Smooth muscle cell (in vitro differentiated cells): ENCODE measurements at regions not wholly inside any gene's neighbourhood (a gene's known extent, or its start where the extent isn't known, plus 50 kb on each side); places are given as distances from the start of the nearest gene placed in this dataset.

Experiments
- DNase-seq: peaks from one replicate; lab custom pipeline; 2025; ENCODE audit not compliant: unreplicated experiment; lab: John Stamatoyannopoulos, UW
- H2AFZ ChIP-seq: fragments of 200-600 bp; sonication (generic); 2 replicates; pipeline ENCODE4 v1.6.0; 2016; ENCODE audit warnings: antibody characterized with exemption, low read depth, mild to moderate bottlenecking
- H3F3A ChIP-seq: fragments of 200-600 bp; sonication (generic); 2 replicates; pipeline ENCODE4 v1.6.0; 2017; ENCODE audit warnings: antibody characterized with exemption, low read depth
- H3K27ac ChIP-seq: fragments of 200-600 bp; sonication (generic); 2 replicates; pipeline ENCODE4 v1.5.1; 2016; ENCODE audit warnings: low read depth, mild to moderate bottlenecking
- H3K27me3 ChIP-seq: fragments of 200-600 bp; sonication (generic); 2 replicates; pipeline ENCODE4 v1.6.1; 2016; ENCODE audit warnings: low read depth, mild to moderate bottlenecking
- H3K36me3 ChIP-seq: fragments of 200-600 bp; sonication (generic); 2 replicates; pipeline ENCODE4 v1.5.1; 2016; ENCODE audit warnings: low read depth
- H3K4me1 ChIP-seq: fragments of 200-600 bp; sonication (generic); 2 replicates; pipeline ENCODE4 v1.5.1; 2016; ENCODE audit warnings: low read depth
- H3K4me2 ChIP-seq: fragments of 200-600 bp; sonication (generic); 2 replicates; pipeline ENCODE4 v1.6.0; 2016; ENCODE audit warnings: mild to moderate bottlenecking
- H3K4me3 ChIP-seq: fragments of 200-600 bp; sonication (generic); 2 replicates; pipeline ENCODE4 v1.5.1; 2016; ENCODE audit warnings: mild to moderate bottlenecking
- H3K79me2 ChIP-seq: fragments of 200-600 bp; sonication (generic); 2 replicates; pipeline ENCODE4 v1.6.0; 2016; ENCODE audit warnings: low read depth, mild to moderate bottlenecking
- H3K9ac ChIP-seq: fragments of 200-600 bp; sonication (generic); 2 replicates; pipeline ENCODE4 v1.6.0; 2016; ENCODE audit warnings: low read depth
- H3K9me3 ChIP-seq: fragments of 200-600 bp; sonication (generic); replicated peaks from 2 replicates; pipeline ENCODE4 v1.5.1; 2016; ENCODE audit warnings: low read depth
- H4K20me1 ChIP-seq: fragments of 200-600 bp; sonication (generic); 2 replicates; pipeline ENCODE4 v1.6.0; 2016; ENCODE audit warnings: low read depth
- CTCF ChIP-seq: fragments of 200-600 bp; sonication (generic); IDR thresholded peaks from 2 replicates; pipeline ENCODE4 v1.5.1; 2017; ENCODE audit warnings: borderline replicate concordance, mild to moderate bottlenecking, antibody characterized with exemption; ENCODE audit not compliant: insufficient read depth, poor library complexity, severe bottlenecking
- WGBS: methylation state at CpG from one replicate; pipeline ENCODE4 v1.1.7; 2016; ENCODE audit warnings: low lambda C conversion rate; 5-methylcytosine and 5-hydroxymethylcytosine counted together

GRCh38 chr3:4926892-4927291 lies 52.3 kb upstream of the BHLHE40 start:
- WGBS: 97% methylated on average over 1 of the region's 1 CpG
- Histone ChIP-seq H4K20me1 (no peaks in the 10 kb centered on the region), H2AFZ (no peak overlapping the region), H3K36me3 (no peaks in the 10 kb centered on the region), H3K4me1 (no peaks in the 10 kb centered on the region), H3K9me3 (no peaks in the 10 kb centered on the region), H3K4me2 (no peak overlapping the region), H3F3A (no peaks in the 10 kb centered on the region), H3K79me2 (no peaks in the 10 kb centered on the region), H3K9ac (no peak overlapping the region), H3K27me3 (no peaks in the 10 kb centered on the region), H3K27ac (no peak overlapping the region), H3K4me3 (no peak overlapping the region)
- no peak for TF ChIP-seq CTCF
- no peak for DNase-seq

GRCh38 chr3:4928277-4928789 lies 50.9 kb upstream of the BHLHE40 start:
- no peak overlapping the region for H3K4me2 ChIP-seq
- TF ChIP-seq CTCF: no peak
- WGBS: 82% methylated on average over 7 of the region's 7 CpGs
- H3K27ac ChIP-seq: no peak overlapping the region
- no peaks in the 10 kb centered on the region for H3K36me3 ChIP-seq
- no peak overlapping the region for H3K9ac ChIP-seq
- H3K79me2 ChIP-seq: no peaks in the 10 kb centered on the region
- no peak overlapping the region for H2AFZ ChIP-seq
- no peaks in the 10 kb centered on the region for H3K27me3 ChIP-seq
- DNase-seq: no peak
- H3F3A ChIP-seq: no peaks in the 10 kb centered on the region
- no peaks in the 10 kb centered on the region for H3K9me3 ChIP-seq
- H3K4me1 ChIP-seq: no peaks in the 10 kb centered on the region
- H4K20me1 ChIP-seq: no peaks in the 10 kb centered on the region
- H3K4me3 ChIP-seq: no peak overlapping the region
